IMR-90 (cell line): ENCODE measurements at regions not wholly inside any gene's neighbourhood (a gene's known extent, or its start where the extent isn't known, plus 50 kb on each side); places are given as distances from the start of the nearest gene placed in this dataset.

Source experiments
- ATAC-seq: fragments of 200-7000 bp; cut with Tn5 transposase; 2 replicates; pipeline ENCODE4 v1.9.1; 2020; ENCODE audit warnings: low read depth, mild to moderate bottlenecking, moderate library complexity
- BruUV-seq: library from RNA; stranded (reverse); fragments of 400-500 nt; replicated peaks from 2 replicates; lab custom pipeline; 2021; lab: Mats Ljungman, UMichigan
- CTCF ChIA-PET: fragments of 300-600 bp; formaldehyde crosslinking; extraction: SDS; loops from one replicate; lab custom pipeline; 2021; ENCODE audit warnings: antibody characterized with exemption; lab: Yijun Ruan, JAX
- POLR2A ChIA-PET: fragments of 300-600 bp; sonication (Branson Sonifier 250); formaldehyde crosslinking; loops from one replicate; lab custom pipeline; 2022; ENCODE audit warnings: antibody characterized with exemption; ENCODE audit not compliant: unreplicated experiment; lab: Charles Lee
- DNase-seq: peaks from one replicate; pipeline ENCODE4 v3.0.0; 2013
- H2AFZ ChIP-seq: replicated peaks from 2 replicates; pipeline ENCODE3; 2013; ENCODE audit warnings: low read length, mild to moderate bottlenecking; ENCODE audit not compliant: poor library complexity
- H2AK5ac ChIP-seq: 2 replicates; pipeline ENCODE4 v1.6.1; 2013; ENCODE audit warnings: low read depth, low read length, inconsistent platforms
- H2AK9ac ChIP-seq: replicated peaks from 2 replicates; pipeline ENCODE3; 2013; ENCODE audit warnings: mild to moderate bottlenecking, low read depth, low read length, moderate library complexity; ENCODE audit not compliant: poor library complexity
- H2BK120ac ChIP-seq: 2 replicates; pipeline ENCODE4 v1.6.1; 2013; ENCODE audit warnings: low read depth, low read length, inconsistent platforms
- H2BK15ac ChIP-seq: 3 replicates; pipeline ENCODE4 v1.6.1; 2013; ENCODE audit warnings: low read depth, low read length, inconsistent platforms
- H2BK20ac ChIP-seq: 2 replicates; pipeline ENCODE4 v1.6.1; 2013; ENCODE audit warnings: low read depth, mild to moderate bottlenecking, inconsistent platforms, low read length, moderate library complexity
- H2BK5ac ChIP-seq: 2 replicates; pipeline ENCODE4 v1.6.1; 2013; ENCODE audit warnings: mild to moderate bottlenecking, low read depth, low read length, inconsistent platforms; ENCODE audit not compliant: poor library complexity, severe bottlenecking
- H3K14ac ChIP-seq: replicated peaks from 2 replicates; pipeline ENCODE4 v1.6.1; 2013; ENCODE audit warnings: low read depth, low read length, inconsistent platforms
- H3K18ac ChIP-seq: 2 replicates; pipeline ENCODE4 v1.6.1; 2013; ENCODE audit warnings: low read depth, low read length, control low read depth
- H3K23ac ChIP-seq: 2 replicates; pipeline ENCODE4 v1.6.1; 2013; ENCODE audit warnings: low read depth, low read length, inconsistent platforms
- H3K27ac ChIP-seq: 2 replicates; pipeline ENCODE4 v1.5.1; 2013; ENCODE audit warnings: mild to moderate bottlenecking, control low read depth, low read length; ENCODE audit not compliant: insufficient read depth
- H3K27me3 ChIP-seq: 2 replicates; pipeline ENCODE4 v1.6.1; 2013; ENCODE audit warnings: low read length; ENCODE audit not compliant: control insufficient read depth, insufficient read depth
- H3K36me3 ChIP-seq: 2 replicates; pipeline ENCODE4 v1.6.1; 2013; ENCODE audit warnings: low read length, mixed read lengths; ENCODE audit not compliant: control insufficient read depth, insufficient read depth
- H3K4ac ChIP-seq: 2 replicates; pipeline ENCODE4 v1.6.1; 2013; ENCODE audit warnings: low read depth, low read length, inconsistent platforms
- H3K4me1 ChIP-seq: 2 replicates; pipeline ENCODE4 v1.6.1; 2013; ENCODE audit warnings: low read length, mixed read lengths; ENCODE audit not compliant: control insufficient read depth, insufficient read depth
- H3K4me2 ChIP-seq: 2 replicates; pipeline ENCODE4 v1.6.1; 2013; ENCODE audit warnings: low read depth, mild to moderate bottlenecking, control low read depth, low read length, moderate library complexity
- H3K4me3 ChIP-seq: 2 replicates; pipeline ENCODE4 v1.5.1; 2013; ENCODE audit warnings: low read depth, mild to moderate bottlenecking, control low read depth, low read length, moderate library complexity; ENCODE audit not compliant: insufficient read depth
- H3K56ac ChIP-seq: 2 replicates; pipeline ENCODE4 v1.6.1; 2013; ENCODE audit warnings: low read length, inconsistent platforms; ENCODE audit not compliant: insufficient read depth; ENCODE audit errors: extremely low read depth
- H3K79me1 ChIP-seq, 2 experiments: 2 replicates each; pipeline ENCODE4 v1.6.1; 2013; ENCODE audit warnings: low read length in 2 of 2, inconsistent platforms in 1 of 2, low read depth in 1 of 2
- H3K9ac ChIP-seq: 2 replicates; pipeline ENCODE4 v1.6.1; 2013; ENCODE audit warnings: low read depth, low read length, control low read depth
- H3K9me1 ChIP-seq: 2 replicates; pipeline ENCODE4 v1.6.1; 2013; ENCODE audit warnings: low read length, inconsistent platforms; ENCODE audit not compliant: insufficient read depth
- H3K9me3 ChIP-seq: 2 replicates; pipeline ENCODE4 v1.6.1; 2013; ENCODE audit warnings: low read length; ENCODE audit not compliant: control insufficient read depth, insufficient read depth
- H4K20me1 ChIP-seq: 2 replicates; pipeline ENCODE4 v1.6.1; 2013; ENCODE audit warnings: low read length, inconsistent platforms; ENCODE audit not compliant: insufficient read depth
- H4K5ac ChIP-seq: 2 replicates; pipeline ENCODE4 v1.6.1; 2013; ENCODE audit warnings: mild to moderate bottlenecking, low read depth, low read length, control low read depth
- H4K8ac ChIP-seq, 2 experiments: 2 replicates each; pipeline ENCODE4 v1.6.1; 2013; ENCODE audit warnings: low read depth in 2 of 2, low read length in 2 of 2, control low read depth in 1 of 2, inconsistent platforms in 1 of 2
- H4K91ac ChIP-seq: 2 replicates; pipeline ENCODE4 v1.6.1; 2013; ENCODE audit warnings: low read depth, low read length, inconsistent platforms; ENCODE audit not compliant: insufficient read depth
- MXI1 ChIP-seq: IDR thresholded peaks from 2 replicates; pipeline ENCODE4 v1.6.1; 2012; ENCODE audit warnings: low read depth, mild to moderate bottlenecking, low read length, moderate library complexity, borderline replicate concordance
- POLR2A ChIP-seq: IDR thresholded peaks from 2 replicates; pipeline ENCODE4 v1.6.1; 2012; ENCODE audit warnings: mild to moderate bottlenecking, low read depth, low read length
- WGBS, 2 experiments: methylation state at CpG; one replicate each; pipeline versions ENCODE4 v1.1.5 to v1.1.7; 2013; ENCODE audit warnings: missing lambda C conversion rate in 2 of 2; ENCODE audit not compliant: insufficient read length in 1 of 2; ENCODE audit errors: extremely low coverage in 2 of 2; 5-methylcytosine and 5-hydroxymethylcytosine counted together
- dilution Hi-C: fragments of 300-500 bp; cut with HindIII; formaldehyde crosslinking; loops from one replicate; pipeline ENCODE4 v1.14.3; 2018; ENCODE audit warnings: low sequenced_read_pairs; ENCODE audit not compliant: unreplicated experiment
- in situ Hi-C: fragments of 300-500 bp; cut with MboI; formaldehyde crosslinking; loops from 3 replicates; pipeline ENCODE4 v1.14.3; 2019; ENCODE audit warnings: low sequenced_read_pairs, inconsistent platforms, mixed read lengths
- intact Hi-C: fragments of 100-400 bp; cut with micrococcal nuclease; formaldehyde crosslinking; loops from 2 replicates; pipeline ENCODE4 v1.10.0; 2022
- TF ChIP-seq, protein P1 (sequence below): fragments of 150-350 bp; IDR thresholded peaks from 2 replicates; pipeline ENCODE4 v1.6.1; 2017; ENCODE audit warnings: mild to moderate bottlenecking, antibody characterized with exemption, low read length, low read depth

- no peak overlapping the region for H3K14ac ChIP-seq
- H3K9ac ChIP-seq: no peak overlapping the region
- intact Hi-C loops (no loop called here), dilution Hi-C loops (no loop called here), in situ Hi-C loops (no loop called here)
- no peak overlapping the region for H2BK120ac ChIP-seq
- POLR2A ChIA-PET: no interaction called here
- no peaks in the 10 kb centered on the region for H3K4me1 ChIP-seq
- BruUV-seq: no TSS peak
- no peak overlapping the region for H4K5ac ChIP-seq
- H2BK20ac ChIP-seq: no peak overlapping the region
- no peak overlapping the region for H4K8ac ChIP-seq
- no peaks in the 10 kb centered on the region for H3K9me1 ChIP-seq
- no CpG with 5 or more reads among the region's 3 CpGs for WGBS, 2 experiments
- no peak for DNase-seq
- TF ChIP-seq MXI1: no peak
- TF ChIP-seq POLR2A: no peak
- TF ChIP-seq, protein P1, sequence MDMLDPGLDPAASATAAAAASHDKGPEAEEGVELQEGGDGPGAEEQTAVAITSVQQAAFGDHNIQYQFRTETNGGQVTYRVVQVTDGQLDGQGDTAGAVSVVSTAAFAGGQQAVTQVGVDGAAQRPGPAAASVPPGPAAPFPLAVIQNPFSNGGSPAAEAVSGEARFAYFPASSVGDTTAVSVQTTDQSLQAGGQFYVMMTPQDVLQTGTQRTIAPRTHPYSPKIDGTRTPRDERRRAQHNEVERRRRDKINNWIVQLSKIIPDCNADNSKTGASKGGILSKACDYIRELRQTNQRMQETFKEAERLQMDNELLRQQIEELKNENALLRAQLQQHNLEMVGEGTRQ: no peak
- no peaks in the 10 kb centered on the region for H3K36me3 ChIP-seq
- no peak overlapping the region for H2AK9ac ChIP-seq
- no peak overlapping the region for H2BK5ac ChIP-seq
- H3K79me1 ChIP-seq: no peaks in the 10 kb centered on the region
- no peak overlapping the region for H3K4ac ChIP-seq
- H4K20me1 ChIP-seq: no peaks in the 10 kb centered on the region
- H3K9me3 ChIP-seq: peaks cover 9% of the 10 kb centered on the region
- no peak overlapping the region for H2AK5ac ChIP-seq
- no peak overlapping the region for H3K18ac ChIP-seq
- H3K56ac ChIP-seq: no peak overlapping the region
- no peak overlapping the region for H3K27ac ChIP-seq
- CTCF ChIA-PET: no interaction called here
- H2BK15ac ChIP-seq: no peak overlapping the region
- H3K4me3 ChIP-seq: no peak overlapping the region
- no peak overlapping the region for H4K91ac ChIP-seq
- ATAC-seq: no peak
- no peak overlapping the region for H3K4me2 ChIP-seq
- no peak overlapping the region for H3K23ac ChIP-seq
- H3K27me3 ChIP-seq: no peaks in the 10 kb centered on the region
- no peak overlapping the region for H2AFZ ChIP-seq
These were observed 269.4 kb upstream of the SEMA6A start for GRCh38 chr5:116844015-116844414.
